AG10803 (cell line): ENCODE measurements at regions not wholly inside any gene's neighbourhood (a gene's known extent, or its start where the extent isn't known, plus 50 kb on each side); places are given as distances from the start of the nearest gene placed in this dataset.

Source experiments
- DNase-seq: peaks from one replicate; pipeline ENCODE4 v3.0.0; 2010; ENCODE audit warnings: low read depth
- H3K4me3 ChIP-seq: 2 replicates; pipeline ENCODE4 v1.5.1; 2011; ENCODE audit warnings: mild to moderate bottlenecking, low read length, control low read depth
- TF ChIP-seq, protein P1 (sequence below): conservative IDR thresholded peaks from 2 replicates; pipeline ENCODE4 v1.5.1; 2011; ENCODE audit warnings: mild to moderate bottlenecking, low read length, control low read depth, inconsistent platforms

DNA sequence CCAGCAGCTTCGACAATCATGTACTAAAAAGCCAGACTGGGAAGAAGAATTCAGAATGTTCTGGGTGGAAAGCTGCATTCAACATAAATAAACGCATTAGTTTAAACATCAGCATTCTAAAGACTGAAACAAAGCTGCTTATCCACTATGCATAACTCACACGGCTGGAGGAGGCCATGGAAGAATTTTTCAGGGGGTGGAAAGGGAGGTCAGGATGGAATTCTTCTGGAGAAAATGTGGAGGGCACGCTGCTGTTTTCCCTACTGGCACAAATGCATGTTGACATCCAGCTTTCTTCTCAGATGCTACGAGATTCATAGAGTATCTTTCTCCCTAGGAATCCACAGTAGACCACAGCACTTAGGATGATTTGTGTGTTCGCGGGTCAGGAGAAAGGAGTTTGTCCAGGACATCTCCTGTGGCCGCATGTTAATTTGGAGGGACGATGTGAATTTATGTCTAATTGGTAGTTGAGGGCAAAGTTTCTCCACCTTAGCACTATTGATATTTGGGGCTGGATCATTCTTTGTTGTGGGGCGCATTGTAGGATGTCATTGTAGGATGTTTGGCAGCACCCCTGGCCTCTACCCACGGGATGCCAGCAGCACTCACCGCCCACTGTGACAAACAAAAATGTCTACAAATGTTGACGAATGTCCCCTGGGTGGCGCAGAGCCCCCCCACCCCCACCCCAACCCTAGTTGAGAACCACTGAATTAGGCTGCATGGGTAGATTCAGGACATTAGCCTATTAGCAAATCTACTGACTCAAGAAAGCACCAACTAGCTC, 86.5 kb upstream of the KAZN start:
- TF ChIP-seq, protein P1, sequence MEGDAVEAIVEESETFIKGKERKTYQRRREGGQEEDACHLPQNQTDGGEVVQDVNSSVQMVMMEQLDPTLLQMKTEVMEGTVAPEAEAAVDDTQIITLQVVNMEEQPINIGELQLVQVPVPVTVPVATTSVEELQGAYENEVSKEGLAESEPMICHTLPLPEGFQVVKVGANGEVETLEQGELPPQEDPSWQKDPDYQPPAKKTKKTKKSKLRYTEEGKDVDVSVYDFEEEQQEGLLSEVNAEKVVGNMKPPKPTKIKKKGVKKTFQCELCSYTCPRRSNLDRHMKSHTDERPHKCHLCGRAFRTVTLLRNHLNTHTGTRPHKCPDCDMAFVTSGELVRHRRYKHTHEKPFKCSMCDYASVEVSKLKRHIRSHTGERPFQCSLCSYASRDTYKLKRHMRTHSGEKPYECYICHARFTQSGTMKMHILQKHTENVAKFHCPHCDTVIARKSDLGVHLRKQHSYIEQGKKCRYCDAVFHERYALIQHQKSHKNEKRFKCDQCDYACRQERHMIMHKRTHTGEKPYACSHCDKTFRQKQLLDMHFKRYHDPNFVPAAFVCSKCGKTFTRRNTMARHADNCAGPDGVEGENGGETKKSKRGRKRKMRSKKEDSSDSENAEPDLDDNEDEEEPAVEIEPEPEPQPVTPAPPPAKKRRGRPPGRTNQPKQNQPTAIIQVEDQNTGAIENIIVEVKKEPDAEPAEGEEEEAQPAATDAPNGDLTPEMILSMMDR: no peak
- DNase-seq: no peak
- no peak overlapping the region for H3K4me3 ChIP-seq

GRCh38 chr1:14513111-14513510, 85.4 kb upstream of the KAZN start:
- TF ChIP-seq, protein P1: no peak
- DNase-seq: no peak

DNA sequence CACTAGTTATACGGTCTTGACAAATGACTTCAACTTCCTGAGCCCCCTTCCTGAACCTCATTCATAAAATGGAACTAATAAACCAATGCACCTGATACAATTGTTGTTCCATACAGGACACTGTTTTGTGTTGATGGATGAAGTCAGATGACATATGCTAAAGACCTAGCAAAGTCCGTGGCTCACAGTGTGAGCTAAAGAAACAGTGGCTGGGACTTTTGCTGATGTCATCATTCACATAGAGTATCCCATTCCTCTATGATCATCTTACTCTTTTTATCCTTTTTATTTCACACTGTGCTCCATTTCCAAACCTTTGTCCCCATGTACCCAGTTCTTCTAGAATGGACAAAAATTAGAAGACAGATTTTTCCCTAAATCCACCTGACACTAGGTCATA, 83.7 kb upstream of the KAZN start:
- TF ChIP-seq, protein P1: no peak
- no peak for DNase-seq
- no peak overlapping the region for H3K4me3 ChIP-seq

More at GRCh38 chr1:14513111-14513510, 85.4 kb upstream of the KAZN start:
- H3K4me3 ChIP-seq: no peak overlapping the region

- TF ChIP-seq, protein P1: no peak
- no peak overlapping the region for H3K4me3 ChIP-seq
- DNase-seq: peak; percentile 86
Observed at GRCh38 chr1:14516974-14517840, 81.3 kb upstream of the KAZN start.

- TF ChIP-seq, protein P1: no peak
- H3K4me3 ChIP-seq: no peak overlapping the region
Observed at GRCh38 chr1:14517841-14518180, 80.7 kb upstream of the KAZN start.

GRCh38 chr1:14519976-14520375, 78.5 kb upstream of the KAZN start:
- DNase-seq: peak; percentile 23
- TF ChIP-seq, protein P1: no peak

More at GRCh38 chr1:14517841-14518180, 80.7 kb upstream of the KAZN start:
- no peak for DNase-seq

More at GRCh38 chr1:14519976-14520375, 78.5 kb upstream of the KAZN start:
- H3K4me3 ChIP-seq: no peak overlapping the region
